ENCODE measurements at regions not wholly inside any gene's neighbourhood (a gene's known extent, or its start where the extent isn't known, plus 50 kb on each side); places are given as distances from the start of the nearest gene placed in this dataset.

DNA sequence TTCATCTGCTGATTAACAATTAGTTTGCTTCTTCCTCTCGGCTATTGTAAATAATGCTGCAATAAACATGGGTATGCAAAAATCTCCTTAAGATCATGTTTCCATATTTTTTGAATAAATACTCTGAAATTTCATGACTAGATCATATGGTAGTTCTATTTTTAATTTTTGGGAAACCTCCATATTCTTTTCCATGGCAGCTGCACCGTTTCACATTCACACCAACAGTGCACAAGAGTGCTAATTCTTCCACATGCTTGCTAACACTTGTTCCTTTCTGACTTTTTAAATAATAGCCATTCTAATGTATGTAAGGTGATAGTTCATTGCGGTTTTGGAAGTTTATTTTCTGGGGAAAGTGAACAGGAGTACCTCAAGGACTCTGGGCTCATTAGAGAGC lies 52.6 kb upstream of the TACR1 start:
- TF ChIP-seq POLR2AphosphoS5 (IDR thresholded peaks at IDR 0.05; ENCODE audit: low read depth, low read length) (no peak), TAF1 (IDR thresholded peaks at IDR 0.05; ENCODE audit: borderline replicate concordance, insufficient read depth, low read length) (no peak), SIN3A (IDR thresholded peaks at IDR 0.05; ENCODE audit: borderline replicate concordance, insufficient read depth, low read length) (no peak)
- TF ChIP-seq, protein P1, sequence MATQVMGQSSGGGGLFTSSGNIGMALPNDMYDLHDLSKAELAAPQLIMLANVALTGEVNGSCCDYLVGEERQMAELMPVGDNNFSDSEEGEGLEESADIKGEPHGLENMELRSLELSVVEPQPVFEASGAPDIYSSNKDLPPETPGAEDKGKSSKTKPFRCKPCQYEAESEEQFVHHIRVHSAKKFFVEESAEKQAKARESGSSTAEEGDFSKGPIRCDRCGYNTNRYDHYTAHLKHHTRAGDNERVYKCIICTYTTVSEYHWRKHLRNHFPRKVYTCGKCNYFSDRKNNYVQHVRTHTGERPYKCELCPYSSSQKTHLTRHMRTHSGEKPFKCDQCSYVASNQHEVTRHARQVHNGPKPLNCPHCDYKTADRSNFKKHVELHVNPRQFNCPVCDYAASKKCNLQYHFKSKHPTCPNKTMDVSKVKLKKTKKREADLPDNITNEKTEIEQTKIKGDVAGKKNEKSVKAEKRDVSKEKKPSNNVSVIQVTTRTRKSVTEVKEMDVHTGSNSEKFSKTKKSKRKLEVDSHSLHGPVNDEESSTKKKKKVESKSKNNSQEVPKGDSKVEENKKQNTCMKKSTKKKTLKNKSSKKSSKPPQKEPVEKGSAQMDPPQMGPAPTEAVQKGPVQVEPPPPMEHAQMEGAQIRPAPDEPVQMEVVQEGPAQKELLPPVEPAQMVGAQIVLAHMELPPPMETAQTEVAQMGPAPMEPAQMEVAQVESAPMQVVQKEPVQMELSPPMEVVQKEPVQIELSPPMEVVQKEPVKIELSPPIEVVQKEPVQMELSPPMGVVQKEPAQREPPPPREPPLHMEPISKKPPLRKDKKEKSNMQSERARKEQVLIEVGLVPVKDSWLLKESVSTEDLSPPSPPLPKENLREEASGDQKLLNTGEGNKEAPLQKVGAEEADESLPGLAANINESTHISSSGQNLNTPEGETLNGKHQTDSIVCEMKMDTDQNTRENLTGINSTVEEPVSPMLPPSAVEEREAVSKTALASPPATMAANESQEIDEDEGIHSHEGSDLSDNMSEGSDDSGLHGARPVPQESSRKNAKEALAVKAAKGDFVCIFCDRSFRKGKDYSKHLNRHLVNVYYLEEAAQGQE (IDR thresholded peaks at IDR 0.05; ENCODE audit: insufficient read depth in 1 of 2, low read depth in 2 of 2, low read length in 2 of 2), result no peak

Measured in PFSK-1 (cell line).